K562 (cell line): ENCODE measurements at regions not wholly inside any gene's neighbourhood (a gene's known extent, or its start where the extent isn't known, plus 50 kb on each side); places are given as distances from the start of the nearest gene placed in this dataset.

Source experiments
- IFI16 ChIP-seq: fragments of 250-450 bp; sonication (Bioruptor Pico); IDR thresholded peaks from 2 replicates; pipeline ENCODE4 v2.1.2; 2022; ENCODE audit warnings: mild to moderate bottlenecking, inconsistent platforms
- POLR2B ChIP-seq: fragments of 450-650 bp; IDR thresholded peaks from 2 replicates; pipeline ENCODE4 v1.6.1; 2018; ENCODE audit warnings: low read depth; ENCODE audit not compliant: partially characterized antibody
- TFE3 ChIP-seq: fragments of 450-650 bp; formaldehyde crosslinking; IDR thresholded peaks from 2 replicates; pipeline ENCODE4 v1.4.0; 2020; ENCODE audit warnings: mild to moderate bottlenecking, mixed read lengths
- TF ChIP-seq, protein P1 (sequence below): fragments of 450-650 bp; IDR thresholded peaks from 2 replicates; pipeline ENCODE4 v1.6.1; 2016
- TF ChIP-seq, protein P2 (sequence below): fragments of 450-650 bp; formaldehyde crosslinking; IDR thresholded peaks from 2 replicates; pipeline ENCODE4 v1.4.0; 2022; ENCODE audit warnings: missing genetic modification characterization
- TF ChIP-seq, protein P3 (sequence below): sonication (generic); formaldehyde crosslinking; IDR thresholded peaks from 2 replicates; pipeline ENCODE4 v1.8.1; 2023; ENCODE audit warnings: missing genetic modification reagents, mild to moderate bottlenecking, borderline replicate concordance
- TF ChIP-seq, protein P4 (sequence below), 2 experiments: fragments of 450-650 bp; formaldehyde crosslinking in 1 of 2; IDR thresholded peaks; 2 replicates each; pipeline versions ENCODE4 v1.4.0 to v1.6.1; 2014 to 2020; ENCODE audit warnings: mild to moderate bottlenecking in 2 of 2, borderline replicate concordance in 1 of 2, low read depth in 1 of 2

GRCh38 chr17:45579529-45580495 is 89.3 kb upstream of the PLEKHM1 start (continued):
- TF ChIP-seq, protein P1, sequence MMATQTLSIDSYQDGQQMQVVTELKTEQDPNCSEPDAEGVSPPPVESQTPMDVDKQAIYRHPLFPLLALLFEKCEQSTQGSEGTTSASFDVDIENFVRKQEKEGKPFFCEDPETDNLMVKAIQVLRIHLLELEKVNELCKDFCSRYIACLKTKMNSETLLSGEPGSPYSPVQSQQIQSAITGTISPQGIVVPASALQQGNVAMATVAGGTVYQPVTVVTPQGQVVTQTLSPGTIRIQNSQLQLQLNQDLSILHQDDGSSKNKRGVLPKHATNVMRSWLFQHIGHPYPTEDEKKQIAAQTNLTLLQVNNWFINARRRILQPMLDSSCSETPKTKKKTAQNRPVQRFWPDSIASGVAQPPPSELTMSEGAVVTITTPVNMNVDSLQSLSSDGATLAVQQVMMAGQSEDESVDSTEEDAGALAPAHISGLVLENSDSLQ, result peak; percentile 92
- TF ChIP-seq TFE3 (CRISPR knock-in tag), result no peak
- TF ChIP-seq, protein P2, sequence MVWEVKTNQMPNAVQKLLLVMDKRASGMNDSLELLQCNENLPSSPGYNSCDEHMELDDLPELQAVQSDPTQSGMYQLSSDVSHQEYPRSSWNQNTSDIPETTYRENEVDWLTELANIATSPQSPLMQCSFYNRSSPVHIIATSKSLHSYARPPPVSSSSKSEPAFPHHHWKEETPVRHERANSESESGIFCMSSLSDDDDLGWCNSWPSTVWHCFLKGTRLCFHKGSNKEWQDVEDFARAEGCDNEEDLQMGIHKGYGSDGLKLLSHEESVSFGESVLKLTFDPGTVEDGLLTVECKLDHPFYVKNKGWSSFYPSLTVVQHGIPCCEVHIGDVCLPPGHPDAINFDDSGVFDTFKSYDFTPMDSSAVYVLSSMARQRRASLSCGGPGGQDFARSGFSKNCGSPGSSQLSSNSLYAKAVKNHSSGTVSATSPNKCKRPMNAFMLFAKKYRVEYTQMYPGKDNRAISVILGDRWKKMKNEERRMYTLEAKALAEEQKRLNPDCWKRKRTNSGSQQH (CRISPR knock-in tag), result 0 out of 2 replicates have a peak, but pooled peaks have one; percentile 19
- TF ChIP-seq, protein P3, sequence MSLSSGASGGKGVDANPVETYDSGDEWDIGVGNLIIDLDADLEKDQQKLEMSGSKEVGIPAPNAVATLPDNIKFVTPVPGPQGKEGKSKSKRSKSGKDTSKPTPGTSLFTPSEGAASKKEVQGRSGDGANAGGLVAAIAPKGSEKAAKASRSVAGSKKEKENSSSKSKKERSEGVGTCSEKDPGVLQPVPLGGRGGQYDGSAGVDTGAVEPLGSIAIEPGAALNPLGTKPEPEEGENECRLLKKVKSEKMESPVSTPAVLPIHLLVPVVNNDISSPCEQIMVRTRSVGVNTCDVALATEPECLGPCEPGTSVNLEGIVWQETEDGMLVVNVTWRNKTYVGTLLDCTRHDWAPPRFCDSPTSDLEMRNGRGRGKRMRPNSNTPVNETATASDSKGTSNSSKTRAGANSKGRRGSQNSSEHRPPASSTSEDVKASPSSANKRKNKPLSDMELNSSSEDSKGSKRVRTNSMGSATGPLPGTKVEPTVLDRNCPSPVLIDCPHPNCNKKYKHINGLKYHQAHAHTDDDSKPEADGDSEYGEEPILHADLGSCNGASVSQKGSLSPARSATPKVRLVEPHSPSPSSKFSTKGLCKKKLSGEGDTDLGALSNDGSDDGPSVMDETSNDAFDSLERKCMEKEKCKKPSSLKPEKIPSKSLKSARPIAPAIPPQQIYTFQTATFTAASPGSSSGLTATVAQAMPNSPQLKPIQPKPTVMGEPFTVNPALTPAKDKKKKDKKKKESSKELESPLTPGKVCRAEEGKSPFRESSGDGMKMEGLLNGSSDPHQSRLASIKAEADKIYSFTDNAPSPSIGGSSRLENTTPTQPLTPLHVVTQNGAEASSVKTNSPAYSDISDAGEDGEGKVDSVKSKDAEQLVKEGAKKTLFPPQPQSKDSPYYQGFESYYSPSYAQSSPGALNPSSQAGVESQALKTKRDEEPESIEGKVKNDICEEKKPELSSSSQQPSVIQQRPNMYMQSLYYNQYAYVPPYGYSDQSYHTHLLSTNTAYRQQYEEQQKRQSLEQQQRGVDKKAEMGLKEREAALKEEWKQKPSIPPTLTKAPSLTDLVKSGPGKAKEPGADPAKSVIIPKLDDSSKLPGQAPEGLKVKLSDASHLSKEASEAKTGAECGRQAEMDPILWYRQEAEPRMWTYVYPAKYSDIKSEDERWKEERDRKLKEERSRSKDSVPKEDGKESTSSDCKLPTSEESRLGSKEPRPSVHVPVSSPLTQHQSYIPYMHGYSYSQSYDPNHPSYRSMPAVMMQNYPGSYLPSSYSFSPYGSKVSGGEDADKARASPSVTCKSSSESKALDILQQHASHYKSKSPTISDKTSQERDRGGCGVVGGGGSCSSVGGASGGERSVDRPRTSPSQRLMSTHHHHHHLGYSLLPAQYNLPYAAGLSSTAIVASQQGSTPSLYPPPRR, result no peak
- no peak for TF ChIP-seq POLR2B
- no peak for TF ChIP-seq IFI16 (CRISPR knock-in tag)
- TF ChIP-seq, protein P4, sequence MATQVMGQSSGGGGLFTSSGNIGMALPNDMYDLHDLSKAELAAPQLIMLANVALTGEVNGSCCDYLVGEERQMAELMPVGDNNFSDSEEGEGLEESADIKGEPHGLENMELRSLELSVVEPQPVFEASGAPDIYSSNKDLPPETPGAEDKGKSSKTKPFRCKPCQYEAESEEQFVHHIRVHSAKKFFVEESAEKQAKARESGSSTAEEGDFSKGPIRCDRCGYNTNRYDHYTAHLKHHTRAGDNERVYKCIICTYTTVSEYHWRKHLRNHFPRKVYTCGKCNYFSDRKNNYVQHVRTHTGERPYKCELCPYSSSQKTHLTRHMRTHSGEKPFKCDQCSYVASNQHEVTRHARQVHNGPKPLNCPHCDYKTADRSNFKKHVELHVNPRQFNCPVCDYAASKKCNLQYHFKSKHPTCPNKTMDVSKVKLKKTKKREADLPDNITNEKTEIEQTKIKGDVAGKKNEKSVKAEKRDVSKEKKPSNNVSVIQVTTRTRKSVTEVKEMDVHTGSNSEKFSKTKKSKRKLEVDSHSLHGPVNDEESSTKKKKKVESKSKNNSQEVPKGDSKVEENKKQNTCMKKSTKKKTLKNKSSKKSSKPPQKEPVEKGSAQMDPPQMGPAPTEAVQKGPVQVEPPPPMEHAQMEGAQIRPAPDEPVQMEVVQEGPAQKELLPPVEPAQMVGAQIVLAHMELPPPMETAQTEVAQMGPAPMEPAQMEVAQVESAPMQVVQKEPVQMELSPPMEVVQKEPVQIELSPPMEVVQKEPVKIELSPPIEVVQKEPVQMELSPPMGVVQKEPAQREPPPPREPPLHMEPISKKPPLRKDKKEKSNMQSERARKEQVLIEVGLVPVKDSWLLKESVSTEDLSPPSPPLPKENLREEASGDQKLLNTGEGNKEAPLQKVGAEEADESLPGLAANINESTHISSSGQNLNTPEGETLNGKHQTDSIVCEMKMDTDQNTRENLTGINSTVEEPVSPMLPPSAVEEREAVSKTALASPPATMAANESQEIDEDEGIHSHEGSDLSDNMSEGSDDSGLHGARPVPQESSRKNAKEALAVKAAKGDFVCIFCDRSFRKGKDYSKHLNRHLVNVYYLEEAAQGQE (IDR thresholded peaks at IDR 0.05; ENCODE audit: borderline replicate concordance), result no peak
- TF ChIP-seq, protein P4 (CRISPR knock-in tag; IDR thresholded peaks at IDR 0.05; ENCODE audit: low read depth), result no peak
